ENCODE measurements at regions not wholly inside any gene's neighbourhood (a gene's known extent, or its start where the extent isn't known, plus 50 kb on each side); places are given as distances from the start of the nearest gene placed in this dataset.

- DNase-seq (ENCODE audit: low read depth) = peak; percentile 39
- no peak overlapping the region for H3K4me3 ChIP-seq (ENCODE audit: control insufficient read depth, low read depth, low read length)
- no peak for TF ChIP-seq CTCF (IDR thresholded peaks at IDR 0.05; ENCODE audit: control insufficient read depth, insufficient read depth, low read depth, low read length, missing control alignments)
These were observed 260.3 kb upstream of the FERD3L start for GRCh38 chr7:19405541-19405940.

- peak; percentile 97 for DNase-seq (ENCODE audit: low read depth)
- no peak overlapping the region for H3K4me3 ChIP-seq (ENCODE audit: control insufficient read depth, low read depth, low read length)
- no peak for TF ChIP-seq CTCF (IDR thresholded peaks at IDR 0.05; ENCODE audit: control insufficient read depth, insufficient read depth, low read depth, low read length, missing control alignments)
These were observed 259.7 kb upstream of the FERD3L start for GRCh38 chr7:19404912-19405329.

- no peak for TF ChIP-seq CTCF (IDR thresholded peaks at IDR 0.05; ENCODE audit: control insufficient read depth, insufficient read depth, low read depth, low read length, missing control alignments)
- no peak for DNase-seq (ENCODE audit: low read depth)
- no peak overlapping the region for H3K4me3 ChIP-seq (ENCODE audit: control insufficient read depth, low read depth, low read length)
These were observed 258.5 kb upstream of the FERD3L start for GRCh38 chr7:19403691-19404090.

- no peak overlapping the region for H3K4me3 ChIP-seq (ENCODE audit: control insufficient read depth, low read depth, low read length)
- DNase-seq (ENCODE audit: low read depth) = no peak
- no peak for TF ChIP-seq CTCF (IDR thresholded peaks at IDR 0.05; ENCODE audit: control insufficient read depth, insufficient read depth, low read depth, low read length, missing control alignments)
These were observed 256.2 kb upstream of the FERD3L start for GRCh38 chr7:19401461-19401860.

GRCh38 chr7:19400758-19401254 is 255.6 kb upstream of the FERD3L start:
- DNase-seq (ENCODE audit: low read depth) = no peak
- no peak for TF ChIP-seq CTCF (IDR thresholded peaks at IDR 0.05; ENCODE audit: control insufficient read depth, insufficient read depth, low read depth, low read length, missing control alignments)

GRCh38 chr7:19397911-19398310 is 252.7 kb upstream of the FERD3L start:
- no peak for TF ChIP-seq CTCF (IDR thresholded peaks at IDR 0.05; ENCODE audit: control insufficient read depth, insufficient read depth, low read depth, low read length, missing control alignments)
- no peak for DNase-seq (ENCODE audit: low read depth)
- no peak overlapping the region for H3K4me3 ChIP-seq (ENCODE audit: control insufficient read depth, low read depth, low read length)

More at GRCh38 chr7:19400758-19401254, 255.6 kb upstream of the FERD3L start:
- no peak overlapping the region for H3K4me3 ChIP-seq (ENCODE audit: control insufficient read depth, low read depth, low read length)

- H3K4me3 ChIP-seq (ENCODE audit: control insufficient read depth, low read depth, low read length) = no peak overlapping the region
- TF ChIP-seq CTCF (IDR thresholded peaks at IDR 0.05; ENCODE audit: control insufficient read depth, insufficient read depth, low read depth, low read length, missing control alignments) = no peak
- DNase-seq (ENCODE audit: low read depth) = peak; percentile 39
These were observed 247.0 kb upstream of the FERD3L start for GRCh38 chr7:19392246-19392645.
